GM20000 (cell line): ENCODE measurements at regions not wholly inside any gene's neighbourhood (a gene's known extent, or its start where the extent isn't known, plus 50 kb on each side); places are given as distances from the start of the nearest gene placed in this dataset.

ENCODE experiments used
- DNase-seq: peaks from one replicate; pipeline ENCODE4 v3.0.0; 2012; ENCODE audit warnings: low spot score
- TF ChIP-seq, protein P1 (sequence below): IDR thresholded peaks from 2 replicates; pipeline ENCODE4 v1.5.1; 2012; ENCODE audit warnings: mild to moderate bottlenecking, control low read depth; ENCODE audit errors: extremely low read depth, missing control alignments

- DNase-seq: no peak
- TF ChIP-seq, protein P1, sequence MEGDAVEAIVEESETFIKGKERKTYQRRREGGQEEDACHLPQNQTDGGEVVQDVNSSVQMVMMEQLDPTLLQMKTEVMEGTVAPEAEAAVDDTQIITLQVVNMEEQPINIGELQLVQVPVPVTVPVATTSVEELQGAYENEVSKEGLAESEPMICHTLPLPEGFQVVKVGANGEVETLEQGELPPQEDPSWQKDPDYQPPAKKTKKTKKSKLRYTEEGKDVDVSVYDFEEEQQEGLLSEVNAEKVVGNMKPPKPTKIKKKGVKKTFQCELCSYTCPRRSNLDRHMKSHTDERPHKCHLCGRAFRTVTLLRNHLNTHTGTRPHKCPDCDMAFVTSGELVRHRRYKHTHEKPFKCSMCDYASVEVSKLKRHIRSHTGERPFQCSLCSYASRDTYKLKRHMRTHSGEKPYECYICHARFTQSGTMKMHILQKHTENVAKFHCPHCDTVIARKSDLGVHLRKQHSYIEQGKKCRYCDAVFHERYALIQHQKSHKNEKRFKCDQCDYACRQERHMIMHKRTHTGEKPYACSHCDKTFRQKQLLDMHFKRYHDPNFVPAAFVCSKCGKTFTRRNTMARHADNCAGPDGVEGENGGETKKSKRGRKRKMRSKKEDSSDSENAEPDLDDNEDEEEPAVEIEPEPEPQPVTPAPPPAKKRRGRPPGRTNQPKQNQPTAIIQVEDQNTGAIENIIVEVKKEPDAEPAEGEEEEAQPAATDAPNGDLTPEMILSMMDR: no peak
Observed at GRCh38 chr18:30917651-30918050, 124.9 kb downstream of the DSC3 start.

GRCh38 chr18:30915336-30915988, 127.1 kb downstream of the DSC3 start:
- TF ChIP-seq, protein P1: no peak
- no peak for DNase-seq

DNA sequence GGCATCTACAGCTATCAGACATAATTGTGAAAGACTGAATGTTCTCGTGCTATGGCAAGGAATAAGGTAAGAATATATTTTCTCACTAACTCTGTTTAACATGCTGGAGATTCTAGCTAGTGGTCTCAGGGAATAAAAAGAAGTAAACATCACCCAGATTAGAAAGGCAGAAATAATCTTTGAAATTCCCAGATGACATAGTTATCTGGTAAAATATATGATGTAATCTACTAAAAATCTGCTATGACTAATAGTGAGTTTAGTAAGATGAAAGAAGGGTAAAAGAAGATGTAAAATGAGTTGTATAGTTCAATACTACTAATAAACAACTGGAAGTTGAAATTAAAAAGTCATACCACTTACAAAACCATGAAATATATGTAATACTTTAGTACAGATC, 134.2 kb downstream of the DSC3 start:
- no peak for DNase-seq
- TF ChIP-seq, protein P1: no peak

DNA sequence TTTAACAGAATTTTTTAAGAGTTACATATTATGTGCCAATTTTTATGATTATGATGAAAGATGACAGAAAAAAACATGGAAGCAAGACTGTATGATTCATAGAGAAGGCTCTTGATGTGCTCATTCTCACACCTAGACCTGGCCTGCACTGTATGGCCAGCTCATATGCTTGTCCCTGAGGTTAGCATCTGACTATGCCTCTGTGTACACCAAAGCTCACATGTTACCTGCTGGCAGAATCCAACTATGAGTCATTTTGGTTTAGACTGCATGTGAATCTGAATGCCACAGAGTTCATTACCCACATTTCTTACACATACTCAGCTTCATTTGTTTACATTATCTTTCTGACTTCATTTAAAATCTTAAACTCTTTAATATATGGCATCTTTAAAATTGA, 139.0 kb downstream of the DSC3 start:
- TF ChIP-seq, protein P1: no peak
- DNase-seq: no peak

DNA sequence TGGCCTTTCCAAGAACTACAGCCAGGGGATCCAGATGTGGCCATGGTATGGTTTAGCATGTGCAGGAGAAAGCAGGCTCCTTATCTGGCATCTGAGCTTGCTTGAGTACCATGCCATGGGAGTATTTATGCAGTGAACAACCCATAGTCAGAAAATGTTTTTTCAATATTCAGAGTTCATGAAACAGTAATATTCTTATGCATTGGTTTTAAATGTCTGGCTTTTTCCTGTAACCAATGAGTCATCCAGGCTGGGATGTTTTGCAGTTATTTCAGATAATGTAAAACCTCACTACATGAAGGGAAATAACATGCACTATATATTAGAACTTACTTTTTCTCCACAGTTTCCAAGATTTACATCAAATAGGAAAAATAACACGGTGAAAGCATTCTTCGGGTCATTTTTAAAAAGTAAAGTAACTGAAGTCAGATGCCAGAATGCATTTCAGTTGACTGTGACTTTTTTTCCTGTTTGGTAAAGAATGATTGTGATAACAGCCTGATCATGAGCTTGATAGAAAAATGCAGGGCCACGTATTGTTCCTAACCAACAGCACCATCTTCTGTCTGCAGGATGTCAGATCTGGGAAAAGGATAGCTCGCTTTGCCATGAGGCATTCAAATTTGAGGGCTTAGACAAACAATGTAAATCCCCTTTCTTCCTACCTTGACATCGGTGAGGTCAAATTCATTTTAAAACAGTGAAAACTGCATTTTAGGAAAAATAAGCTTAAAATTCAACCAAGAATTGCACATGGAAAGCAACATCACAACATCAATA, 152.8 kb downstream of the DSC3 start:
- TF ChIP-seq, protein P1: no peak
- no peak for DNase-seq

DNA sequence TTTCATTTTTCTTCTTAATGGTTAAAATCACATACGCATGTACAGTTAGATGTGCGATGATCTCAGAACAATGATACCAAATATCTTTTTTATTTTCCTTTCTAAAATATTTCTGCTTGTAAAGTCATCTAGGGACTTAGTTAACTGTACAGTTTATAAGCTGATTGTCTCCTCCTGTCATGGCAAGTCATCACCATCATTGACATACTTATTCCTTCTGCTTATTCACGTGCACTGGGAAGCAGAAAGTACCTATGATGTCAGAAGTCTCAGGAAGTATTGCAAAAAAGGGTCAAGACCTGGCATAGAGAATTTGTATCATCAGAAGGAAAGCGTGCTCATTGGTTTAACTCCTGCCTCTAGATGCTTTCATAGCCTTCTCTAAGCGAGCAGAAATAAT, 154.2 kb downstream of the DSC3 start:
- no peak for DNase-seq
- TF ChIP-seq, protein P1: no peak

DNA sequence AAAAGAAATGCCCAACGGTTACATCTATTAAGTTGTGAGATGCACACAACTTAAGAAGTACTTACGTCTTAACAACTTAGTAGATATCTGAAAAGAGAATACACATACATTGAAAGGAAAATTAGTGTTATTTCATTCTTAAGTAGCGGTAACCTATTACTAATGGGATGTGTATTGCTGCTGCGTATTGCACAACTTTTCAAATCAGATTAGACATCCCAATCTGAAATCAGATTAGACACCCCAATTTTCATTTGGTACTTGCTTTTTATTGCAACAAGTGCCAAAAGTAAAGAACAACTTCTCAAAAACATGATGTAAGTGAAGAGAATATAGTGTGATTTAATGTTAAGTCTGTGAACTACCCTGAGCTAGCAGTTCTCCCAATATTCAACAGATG, 155.5 kb downstream of the DSC3 start:
- DNase-seq: no peak

More for the DNA sequence above, 155.5 kb downstream of the DSC3 start:
- TF ChIP-seq, protein P1: no peak
